Activated CD8-positive, alpha-beta T cell treated with anti-CD3 and anti-CD28 coated beads for 36 hours (primary cell): ENCODE measurements at regions not wholly inside any gene's neighbourhood (a gene's known extent, or its start where the extent isn't known, plus 50 kb on each side); places are given as distances from the start of the nearest gene placed in this dataset.

Source experiments
- ATAC-seq: fragments of 200-7000 bp; cut with Tn5 transposase; one replicate; pipeline ENCODE4 v1.10.0; 2021; ENCODE audit warnings: mild to moderate bottlenecking, moderate library complexity
- CTCF ChIA-PET: fragments of 350-600 bp; sonication (Branson Sonifier 250); formaldehyde crosslinking; loops from one replicate; lab custom pipeline; 2021; ENCODE audit warnings: antibody characterized with exemption; lab: Charles Lee
- POLR2A ChIA-PET: fragments of 350-600 bp; sonication (Branson Sonifier 250); formaldehyde crosslinking; loops from one replicate; lab custom pipeline; 2021; ENCODE audit warnings: antibody characterized with exemption; lab: Charles Lee
- DNase-seq: peaks from one replicate; pipeline ENCODE4 v3.0.0-alpha.2; 2020
- H3K27ac Mint-ChIP-seq: one replicate; pipeline ENCODE4 v1.8.0; 2021; ENCODE audit warnings: mild to moderate bottlenecking, mixed read lengths
- H3K27me3 Mint-ChIP-seq: one replicate; pipeline ENCODE4 v1.8.0; 2021; ENCODE audit warnings: mixed read lengths
- H3K36me3 Mint-ChIP-seq: one replicate; pipeline ENCODE4 v1.8.0; 2021; ENCODE audit warnings: low read depth, mixed read lengths
- H3K4me1 Mint-ChIP-seq: one replicate; pipeline ENCODE4 v1.8.0; 2021; ENCODE audit warnings: low read depth, mixed read lengths
- H3K4me3 Mint-ChIP-seq: one replicate; pipeline ENCODE4 v1.8.0; 2021; ENCODE audit warnings: mild to moderate bottlenecking, moderate library complexity, mixed read lengths
- H3K9me3 Mint-ChIP-seq: one replicate; pipeline ENCODE4 v1.8.0; 2021; ENCODE audit warnings: mixed read lengths
- intact Hi-C: fragments of 100-400 bp; cut with micrococcal nuclease; formaldehyde crosslinking; loops from one replicate; pipeline ENCODE4 v1.10.0; 2022
- TF ChIP-seq, protein P1 (sequence below): fragments of 200-600 bp; IDR thresholded peaks from one replicate; pipeline ENCODE4 v1.8.0; 2022; ENCODE audit warnings: antibody characterized with exemption, mild to moderate bottlenecking

DNA sequence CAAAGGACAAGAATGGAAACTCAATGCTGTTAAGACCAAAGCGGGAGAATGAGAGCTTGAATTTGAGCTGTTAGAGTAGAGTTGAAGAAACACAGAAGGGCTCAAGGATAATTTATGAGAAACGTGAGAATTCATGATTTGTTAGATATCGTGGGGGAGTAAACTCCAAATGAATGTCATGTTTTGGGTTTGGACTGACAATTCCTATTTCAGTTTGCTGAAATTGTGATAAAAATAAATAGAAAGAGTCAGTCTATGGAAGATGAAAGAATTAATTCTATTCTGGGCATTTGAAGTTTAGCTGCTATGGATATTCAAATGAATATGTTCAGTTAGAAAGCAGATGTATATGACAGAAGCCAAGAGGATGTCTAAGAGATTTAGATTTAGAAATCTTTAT lies 723.4 kb upstream of the PIK3C3 start:
- Mint-ChIP-seq H3K27ac (no peak overlapping the region), H3K4me3 (no peak overlapping the region), H3K36me3 (no peaks in the 10 kb centered on the region), H3K9me3 (no peaks in the 10 kb centered on the region), H3K4me1 (no peaks in the 10 kb centered on the region), H3K27me3 (no peaks in the 10 kb centered on the region)
- POLR2A ChIA-PET: no interaction called here
- intact Hi-C loops: no loop called here
- CTCF ChIA-PET: no interaction called here
- TF ChIP-seq, protein P1, sequence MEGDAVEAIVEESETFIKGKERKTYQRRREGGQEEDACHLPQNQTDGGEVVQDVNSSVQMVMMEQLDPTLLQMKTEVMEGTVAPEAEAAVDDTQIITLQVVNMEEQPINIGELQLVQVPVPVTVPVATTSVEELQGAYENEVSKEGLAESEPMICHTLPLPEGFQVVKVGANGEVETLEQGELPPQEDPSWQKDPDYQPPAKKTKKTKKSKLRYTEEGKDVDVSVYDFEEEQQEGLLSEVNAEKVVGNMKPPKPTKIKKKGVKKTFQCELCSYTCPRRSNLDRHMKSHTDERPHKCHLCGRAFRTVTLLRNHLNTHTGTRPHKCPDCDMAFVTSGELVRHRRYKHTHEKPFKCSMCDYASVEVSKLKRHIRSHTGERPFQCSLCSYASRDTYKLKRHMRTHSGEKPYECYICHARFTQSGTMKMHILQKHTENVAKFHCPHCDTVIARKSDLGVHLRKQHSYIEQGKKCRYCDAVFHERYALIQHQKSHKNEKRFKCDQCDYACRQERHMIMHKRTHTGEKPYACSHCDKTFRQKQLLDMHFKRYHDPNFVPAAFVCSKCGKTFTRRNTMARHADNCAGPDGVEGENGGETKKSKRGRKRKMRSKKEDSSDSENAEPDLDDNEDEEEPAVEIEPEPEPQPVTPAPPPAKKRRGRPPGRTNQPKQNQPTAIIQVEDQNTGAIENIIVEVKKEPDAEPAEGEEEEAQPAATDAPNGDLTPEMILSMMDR: no peak
- no peak for ATAC-seq
- DNase-seq: no peak

DNA sequence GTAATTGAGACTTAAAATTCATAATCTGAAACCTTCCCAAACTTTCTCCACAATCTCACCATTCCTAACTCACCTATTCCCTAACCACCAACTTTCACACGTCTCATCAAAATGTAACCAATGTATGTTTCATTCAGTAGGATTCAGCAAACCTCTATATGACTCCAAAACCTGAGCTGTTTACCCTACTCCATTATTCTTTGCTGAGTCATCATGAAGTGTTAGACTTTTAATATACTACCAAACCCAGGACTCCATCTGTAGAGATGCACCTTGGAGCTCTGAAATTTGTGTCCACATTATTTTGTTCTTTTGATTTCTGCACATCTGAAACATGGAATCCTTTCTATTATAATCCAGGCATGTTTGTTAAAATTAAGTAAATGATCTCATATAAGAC lies 727.0 kb upstream of the PIK3C3 start:
- no peaks in the 10 kb centered on the region for H3K36me3 Mint-ChIP-seq
- DNase-seq (no peak), ATAC-seq (no peak)
- no peak overlapping the region for H3K4me3 Mint-ChIP-seq
- ChIA-PET POLR2A (no interaction called here), CTCF (no interaction called here)
- no peaks in the 10 kb centered on the region for H3K4me1 Mint-ChIP-seq
- H3K27me3 Mint-ChIP-seq: no peaks in the 10 kb centered on the region
- H3K9me3 Mint-ChIP-seq: peaks cover 2% of the 10 kb centered on the region
- H3K27ac Mint-ChIP-seq: no peak overlapping the region
- intact Hi-C loops: no loop called here
- TF ChIP-seq, protein P1: no peak

DNA sequence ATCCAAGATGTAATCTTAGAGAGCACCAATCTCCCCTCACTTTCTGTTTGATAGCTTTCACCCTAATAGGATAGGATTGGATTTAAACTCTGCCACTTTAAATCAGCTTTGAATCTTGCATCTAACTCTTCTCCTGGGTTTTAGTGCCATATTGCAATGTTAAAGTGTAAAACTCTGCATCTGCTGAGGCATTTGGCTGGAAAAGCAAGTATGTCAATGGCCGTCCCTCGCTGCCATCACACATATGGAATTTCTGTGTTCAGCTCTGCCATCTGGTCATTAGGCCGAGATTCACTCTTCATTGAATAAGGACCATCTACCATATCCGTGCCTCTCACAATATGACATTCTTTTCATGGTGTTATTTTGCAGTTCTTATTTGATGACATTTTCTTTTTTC lies 728.1 kb upstream of the PIK3C3 start:
- H3K27me3 Mint-ChIP-seq: no peaks in the 10 kb centered on the region
- DNase-seq (no peak), ATAC-seq (no peak)
- ChIA-PET POLR2A (no interaction called here), CTCF (no interaction called here)
- H3K36me3 Mint-ChIP-seq: no peaks in the 10 kb centered on the region
- H3K4me1 Mint-ChIP-seq: no peaks in the 10 kb centered on the region
- H3K4me3 Mint-ChIP-seq: no peak overlapping the region
- intact Hi-C loops: no loop called here
- H3K27ac Mint-ChIP-seq: no peak overlapping the region
- TF ChIP-seq, protein P1: no peak
- peaks cover 4% of the 10 kb centered on the region for H3K9me3 Mint-ChIP-seq

DNA sequence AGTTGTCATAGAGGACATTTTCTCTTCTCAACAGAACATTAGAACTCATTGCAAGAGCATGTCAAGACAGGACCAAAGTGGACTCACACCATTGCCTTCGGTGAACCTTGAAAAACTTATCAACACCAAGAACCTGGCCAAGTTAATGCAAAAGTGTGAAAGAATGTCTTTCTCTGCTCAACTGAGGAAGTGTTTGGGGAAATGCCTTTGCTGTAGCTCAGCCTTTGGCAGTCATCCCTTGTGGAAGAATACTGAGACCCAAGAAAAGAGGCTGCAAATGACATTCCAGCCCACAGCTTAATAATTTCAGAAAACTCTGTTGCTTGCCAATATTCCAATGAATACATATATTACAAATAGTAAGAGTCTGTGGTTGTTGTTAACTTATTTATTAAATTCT lies 728.8 kb upstream of the PIK3C3 start:
- Mint-ChIP-seq H3K4me1 (no peaks in the 10 kb centered on the region), H3K27ac (no peak overlapping the region), H3K9me3 (peaks cover 4% of the 10 kb centered on the region), H3K27me3 (no peaks in the 10 kb centered on the region), H3K36me3 (no peaks in the 10 kb centered on the region), H3K4me3 (no peak overlapping the region)
- TF ChIP-seq, protein P1: no peak
- POLR2A ChIA-PET: no interaction called here
- CTCF ChIA-PET: no interaction called here
- intact Hi-C loops: no loop called here
- DNase-seq (no peak), ATAC-seq (no peak)

DNA sequence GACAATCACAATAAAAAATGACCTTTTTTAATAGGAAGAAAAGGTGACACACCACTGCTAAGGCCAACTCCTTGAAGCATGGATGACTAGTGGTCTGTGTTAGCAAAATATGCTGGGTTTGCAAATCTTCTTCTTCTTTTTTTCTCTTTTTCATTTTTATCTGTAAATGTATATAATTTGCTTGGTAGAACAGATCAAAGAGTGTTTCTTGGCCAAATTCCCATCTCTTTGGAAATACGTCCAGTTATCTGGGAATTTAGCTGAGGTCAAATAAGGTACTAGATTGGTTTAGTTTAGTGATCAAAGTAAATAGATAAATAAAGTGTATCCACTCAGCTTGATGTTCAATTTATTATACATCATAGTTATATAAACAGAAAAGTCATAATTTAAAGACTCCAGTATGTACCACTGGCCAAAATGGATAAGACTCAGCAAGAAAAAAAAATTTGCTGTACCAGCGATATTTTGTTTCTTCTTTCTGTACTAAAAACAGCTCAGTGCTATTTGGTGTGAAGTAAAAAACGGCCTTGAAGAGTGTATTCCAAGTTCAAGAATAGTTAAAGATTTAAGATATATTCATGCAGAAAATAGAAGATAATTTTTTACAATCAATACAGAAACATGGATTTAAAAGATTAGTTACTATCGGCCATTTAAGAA lies 738.6 kb upstream of the PIK3C3 start:
- no peak overlapping the region for H3K4me3 Mint-ChIP-seq
- intact Hi-C loops: no loop called here
- CTCF ChIA-PET: no interaction called here

More for the DNA sequence above, 738.6 kb upstream of the PIK3C3 start:
- POLR2A ChIA-PET: no interaction called here
- Mint-ChIP-seq H3K36me3 (no peaks in the 10 kb centered on the region), H3K4me1 (no peaks in the 10 kb centered on the region), H3K27ac (no peak overlapping the region), H3K27me3 (no peaks in the 10 kb centered on the region), H3K9me3 (peaks cover 6% of the 10 kb centered on the region)
- TF ChIP-seq, protein P1: no peak
- ATAC-seq (no peak), DNase-seq (no peak)
